Uterus (tissue), 3 donors: ENCODE measurements at regions not wholly inside any gene's neighbourhood (a gene's known extent, or its start where the extent isn't known, plus 50 kb on each side); places are given as distances from the start of the nearest gene placed in this dataset.

Experiments used
- DNase-seq, 2 donors: peaks; one replicate each; pipeline ENCODE4 v3.0.0-alpha.2; 2019 to 2020
- H3K27ac ChIP-seq, 2 donors: fragments of 200-600 bp; sonication (generic); 1 replicate in 1 of 2; 2 replicates in 1 of 2; pipeline ENCODE4 v1.5.1; 2016 to 2018
- H3K27me3 ChIP-seq, 2 donors: fragments of 200-600 bp; sonication (generic); one replicate each; pipeline ENCODE4 v1.5.1; 2018 to 2019; ENCODE audit warnings: control low read depth in 1 of 2
- H3K36me3 ChIP-seq, 2 donors: fragments of 200-600 bp; sonication (generic); one replicate each; pipeline ENCODE4 v1.5.1; 2019; ENCODE audit warnings: control low read depth in 1 of 2
- H3K4me1 ChIP-seq, 2 donors: fragments of 200-600 bp; sonication (generic); one replicate each; pipeline ENCODE4 v1.5.1; 2018 to 2019; ENCODE audit warnings: control low read depth in 1 of 2
- H3K4me3 ChIP-seq, 2 donors: fragments of 200-600 bp; sonication (generic); 1 replicate in 1 of 2; 2 replicates in 1 of 2; pipeline ENCODE4 v1.5.1; 2018 to 2019; ENCODE audit warnings: mild to moderate bottlenecking in 1 of 2
- H3K9me3 ChIP-seq, 2 donors: fragments of 200-600 bp; sonication (generic); one replicate each; pipeline ENCODE4 v1.5.1; 2019; ENCODE audit warnings: control low read depth in 1 of 2
- CTCF ChIP-seq, 4 experiments: fragments of 200-600 bp in 2 of 4; fragments of 450-650 bp in 2 of 4; sonication (generic) in 2 of 4; IDR thresholded peaks; one replicate each; pipeline ENCODE4 v1.5.1; 2016 to 2019; ENCODE audit warnings: antibody characterized with exemption in 4 of 4, mild to moderate bottlenecking in 2 of 4, moderate library complexity in 1 of 4
- POLR2A ChIP-seq, 2 donors: fragments of 450-650 bp; IDR thresholded peaks; one replicate each; pipeline ENCODE4 v1.6.1; 2016; ENCODE audit warnings: antibody characterized with exemption in 2 of 2, mild to moderate bottlenecking in 1 of 2, moderate library complexity in 1 of 2
- intact Hi-C: fragments of 100-400 bp; cut with DNase I; formaldehyde crosslinking; loops from one replicate; pipeline ENCODE4 v1.15.1; 2023; ENCODE audit warnings: low total_unique reads
- donor health status: DM: yes; HTN: yes; CAD: no.

- intact Hi-C loops = no loop called here
- Histone ChIP-seq H3K4me3 (no peak overlapping the region), H3K36me3 (no peaks in the 10 kb centered on the region), H3K27me3 (no peaks in the 10 kb centered on the region), H3K9me3 (no peaks in the 10 kb centered on the region), H3K27ac (no peak overlapping the region), H3K4me1 (no peaks in the 10 kb centered on the region)
- no peak for TF ChIP-seq POLR2A (IDR thresholded peaks at IDR 0.05)
- no peak for TF ChIP-seq CTCF (IDR thresholded peaks at IDR 0.05)
- DNase-seq = no peak
Measured at GRCh38 chr10:98332623-98333269, 64.8 kb upstream of the LOXL4 start.

GRCh38 chr10:98331885-98332284, 63.9 kb upstream of the LOXL4 start:
- intact Hi-C loops = no loop called here
- no peak for TF ChIP-seq POLR2A (IDR thresholded peaks at IDR 0.05)
- no peak for TF ChIP-seq CTCF (IDR thresholded peaks at IDR 0.05)

GRCh38 chr10:98330987-98331386, 63.0 kb upstream of the LOXL4 start:
- Histone ChIP-seq H3K27ac (no peak overlapping the region), H3K4me3 (no peak overlapping the region), H3K36me3 (no peaks in the 10 kb centered on the region), H3K27me3 (no peaks in the 10 kb centered on the region), H3K9me3 (no peaks in the 10 kb centered on the region), H3K4me1 (no peaks in the 10 kb centered on the region)
- intact Hi-C loops = no loop called here
- TF ChIP-seq POLR2A (IDR thresholded peaks at IDR 0.05) (no peak), CTCF (IDR thresholded peaks at IDR 0.05) (no peak)
- DNase-seq = no peak

More at GRCh38 chr10:98331885-98332284, 63.9 kb upstream of the LOXL4 start:
- Histone ChIP-seq H3K9me3 (no peaks in the 10 kb centered on the region), H3K27ac (no peak overlapping the region), H3K4me1 (no peaks in the 10 kb centered on the region), H3K36me3 (no peaks in the 10 kb centered on the region), H3K27me3 (no peaks in the 10 kb centered on the region), H3K4me3 (no peak overlapping the region)
- no peak for DNase-seq

- no peaks in the 10 kb centered on the region for H3K36me3 ChIP-seq
- DNase-seq = no peak
- H3K9me3 ChIP-seq = no peaks in the 10 kb centered on the region
- H3K27me3 ChIP-seq = no peaks in the 10 kb centered on the region
- H3K4me1 ChIP-seq = no peaks in the 10 kb centered on the region
- no peak overlapping the region for H3K4me3 ChIP-seq
- TF ChIP-seq CTCF (IDR thresholded peaks at IDR 0.05) = no peak
- no peak for TF ChIP-seq POLR2A (IDR thresholded peaks at IDR 0.05)
- intact Hi-C loops = no loop called here
- no peak overlapping the region for H3K27ac ChIP-seq
Measured at GRCh38 chr10:98328640-98329039, 60.6 kb upstream of the LOXL4 start.

- TF ChIP-seq POLR2A (IDR thresholded peaks at IDR 0.05) (no peak), CTCF (IDR thresholded peaks at IDR 0.05) (no peak)
Measured at GRCh38 chr10:98328163-98328562, 60.2 kb upstream of the LOXL4 start.

More at GRCh38 chr10:98328163-98328562, 60.2 kb upstream of the LOXL4 start:
- Histone ChIP-seq H3K36me3 (no peaks in the 10 kb centered on the region), H3K4me3 (no peak overlapping the region), H3K4me1 (no peaks in the 10 kb centered on the region), H3K9me3 (no peaks in the 10 kb centered on the region), H3K27ac (no peak overlapping the region), H3K27me3 (no peaks in the 10 kb centered on the region)
- DNase-seq = no peak
- intact Hi-C loops = no loop called here
